ENCODE measurements at regions not wholly inside any gene's neighbourhood (a gene's known extent, or its start where the extent isn't known, plus 50 kb on each side); places are given as distances from the start of the nearest gene placed in this dataset.
"Not testable (repeated sequence)": the region's sequence is repeated elsewhere in the genome, so short reads cannot be mapped to it uniquely, and the experiment has no call there.

- H3K36me3 ChIP-seq (ENCODE audit: control insufficient read depth, insufficient read depth, low read length); H3K4me3 ChIP-seq (ENCODE audit: low read length); H3K4me1 ChIP-seq (ENCODE audit: control insufficient read depth, insufficient read depth, low read length); H3K27me3 ChIP-seq (ENCODE audit: control insufficient read depth, insufficient read depth, low read length); H3K27ac ChIP-seq (ENCODE audit: low read length); H3K9me3 ChIP-seq (ENCODE audit: control insufficient read depth, insufficient read depth, low read length); DNase-seq (ENCODE audit: low read depth, low spot score): not testable (repeated sequence)
- WGBS (ENCODE audit: insufficient coverage, insufficient read length) = no CpG with 5 or more reads among the region's 19 CpGs
Observed at GRCh38 chrX:1764883-1765364, 150.1 kb downstream of the ASMT start.

GRCh38 chrX:1767026-1767425 lies 152.2 kb downstream of the ASMT start:
- Histone ChIP-seq H3K9me3 (ENCODE audit: control insufficient read depth, insufficient read depth, low read length) (no peaks in the 10 kb centered on the region), H3K27ac (ENCODE audit: low read length) (no peak overlapping the region), H3K36me3 (ENCODE audit: control insufficient read depth, insufficient read depth, low read length) (no peaks in the 10 kb centered on the region), H3K27me3 (ENCODE audit: control insufficient read depth, insufficient read depth, low read length) (no peaks in the 10 kb centered on the region), H3K4me3 (ENCODE audit: low read length) (no peak overlapping the region), H3K4me1 (ENCODE audit: control insufficient read depth, insufficient read depth, low read length) (no peaks in the 10 kb centered on the region)
- WGBS (ENCODE audit: insufficient coverage, insufficient read length) = no CpG with 5 or more reads among the region's 10 CpGs
- no peak for DNase-seq (ENCODE audit: low read depth, low spot score)

DNA sequence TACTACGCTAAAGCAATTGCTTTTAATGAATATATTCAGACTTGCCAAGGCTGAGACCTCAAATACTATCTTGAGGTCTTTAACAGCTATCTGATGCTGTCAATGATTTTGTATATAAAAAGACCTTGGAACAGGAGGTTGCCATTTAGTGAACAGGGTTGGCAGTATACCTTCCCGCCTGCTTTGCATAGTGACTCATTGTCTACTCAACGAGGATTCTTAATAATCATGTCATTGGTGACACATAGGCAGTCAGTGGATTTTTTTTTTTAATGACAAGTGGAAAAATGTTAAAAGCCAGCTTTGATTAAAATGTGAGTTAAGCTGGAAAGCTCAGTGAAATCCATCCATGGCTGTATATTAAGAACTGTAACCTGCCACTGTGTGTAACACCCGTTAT lies 164.0 kb downstream of the ASMT start:
- Histone ChIP-seq H3K36me3 (ENCODE audit: control insufficient read depth, insufficient read depth, low read length) (no peaks in the 10 kb centered on the region), H3K4me1 (ENCODE audit: control insufficient read depth, insufficient read depth, low read length) (no peaks in the 10 kb centered on the region), H3K27me3 (ENCODE audit: control insufficient read depth, insufficient read depth, low read length) (no peaks in the 10 kb centered on the region), H3K4me3 (ENCODE audit: low read length) (no peak overlapping the region), H3K9me3 (ENCODE audit: control insufficient read depth, insufficient read depth, low read length) (no peaks in the 10 kb centered on the region), H3K27ac (ENCODE audit: low read length) (no peak overlapping the region)
- no CpG with 5 or more reads among the region's 4 CpGs for WGBS (ENCODE audit: insufficient coverage, insufficient read length)
- no peak for DNase-seq (ENCODE audit: low read depth, low spot score)

GRCh38 chrX:1779626-1780025 lies 164.8 kb downstream of the ASMT start:
- no peak overlapping the region for H3K27ac ChIP-seq (ENCODE audit: low read length)

GRCh38 chrX:1781766-1782165 lies 166.9 kb downstream of the ASMT start:
- no peak for DNase-seq (ENCODE audit: low read depth, low spot score)
- Histone ChIP-seq H3K4me3 (ENCODE audit: low read length) (no peak overlapping the region), H3K4me1 (ENCODE audit: control insufficient read depth, insufficient read depth, low read length) (no peaks in the 10 kb centered on the region), H3K9me3 (ENCODE audit: control insufficient read depth, insufficient read depth, low read length) (no peaks in the 10 kb centered on the region), H3K27me3 (ENCODE audit: control insufficient read depth, insufficient read depth, low read length) (no peaks in the 10 kb centered on the region), H3K36me3 (ENCODE audit: control insufficient read depth, insufficient read depth, low read length) (no peaks in the 10 kb centered on the region), H3K27ac (ENCODE audit: low read length) (no peak overlapping the region)
- WGBS (ENCODE audit: insufficient coverage, insufficient read length) = no CpG with 5 or more reads among the region's 11 CpGs

More at GRCh38 chrX:1779626-1780025, 164.8 kb downstream of the ASMT start:
- Histone ChIP-seq H3K4me3 (ENCODE audit: low read length) (no peak overlapping the region), H3K9me3 (ENCODE audit: control insufficient read depth, insufficient read depth, low read length) (no peaks in the 10 kb centered on the region), H3K36me3 (ENCODE audit: control insufficient read depth, insufficient read depth, low read length) (no peaks in the 10 kb centered on the region), H3K4me1 (ENCODE audit: control insufficient read depth, insufficient read depth, low read length) (no peaks in the 10 kb centered on the region), H3K27me3 (ENCODE audit: control insufficient read depth, insufficient read depth, low read length) (no peaks in the 10 kb centered on the region)
- DNase-seq (ENCODE audit: low read depth, low spot score) = no peak
- WGBS (ENCODE audit: insufficient coverage, insufficient read length) = no CpG with 5 or more reads among the region's 6 CpGs

DNA sequence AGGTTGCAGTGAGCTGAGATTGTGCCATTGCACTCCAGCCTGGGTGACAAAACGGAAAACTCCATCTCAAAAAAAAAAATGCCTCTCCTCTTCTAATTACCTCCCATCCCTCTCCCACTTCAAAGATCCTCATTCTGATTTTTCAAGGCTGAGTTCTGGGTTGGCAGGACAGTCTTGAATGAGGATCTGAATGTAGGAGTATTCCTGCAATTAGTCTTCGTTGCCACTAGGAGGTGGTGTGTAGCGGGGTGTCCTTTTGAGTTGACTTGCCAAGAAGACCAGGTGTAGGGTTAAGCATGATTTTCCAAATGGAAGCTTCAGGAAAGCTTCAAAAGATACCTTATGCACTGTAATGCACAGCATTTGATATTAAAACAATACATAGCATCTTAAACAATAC lies 169.9 kb downstream of the ASMT start:
- Histone ChIP-seq H3K9me3 (ENCODE audit: control insufficient read depth, insufficient read depth, low read length) (no peaks in the 10 kb centered on the region), H3K4me3 (ENCODE audit: low read length) (no peak overlapping the region), H3K27me3 (ENCODE audit: control insufficient read depth, insufficient read depth, low read length) (no peaks in the 10 kb centered on the region), H3K4me1 (ENCODE audit: control insufficient read depth, insufficient read depth, low read length) (no peaks in the 10 kb centered on the region; the same call in 1 of the 2 replicates), H3K36me3 (ENCODE audit: control insufficient read depth, insufficient read depth, low read length) (no peaks in the 10 kb centered on the region), H3K27ac (ENCODE audit: low read length) (no peak overlapping the region)
- no peak for DNase-seq (ENCODE audit: low read depth, low spot score)
- WGBS (ENCODE audit: insufficient coverage, insufficient read length) = no CpG with 5 or more reads among the region's 3 CpGs

- no CpG with 5 or more reads among the region's 5 CpGs for WGBS (ENCODE audit: insufficient coverage, insufficient read length)
- no peak for DNase-seq (ENCODE audit: low read depth, low spot score)
- H3K27ac ChIP-seq (ENCODE audit: low read length) = no peak overlapping the region
- H3K4me1 ChIP-seq (ENCODE audit: control insufficient read depth, insufficient read depth, low read length) = no peaks in the 10 kb centered on the region; the same call in 1 of the 2 replicates
- H3K9me3 ChIP-seq (ENCODE audit: control insufficient read depth, insufficient read depth, low read length) = no peaks in the 10 kb centered on the region
- H3K36me3 ChIP-seq (ENCODE audit: control insufficient read depth, insufficient read depth, low read length) = no peaks in the 10 kb centered on the region
- no peak overlapping the region for H3K4me3 ChIP-seq (ENCODE audit: low read length)
- H3K27me3 ChIP-seq (ENCODE audit: control insufficient read depth, insufficient read depth, low read length) = no peaks in the 10 kb centered on the region
Observed at GRCh38 chrX:1788300-1788911, 173.5 kb downstream of the ASMT start.

DNA sequence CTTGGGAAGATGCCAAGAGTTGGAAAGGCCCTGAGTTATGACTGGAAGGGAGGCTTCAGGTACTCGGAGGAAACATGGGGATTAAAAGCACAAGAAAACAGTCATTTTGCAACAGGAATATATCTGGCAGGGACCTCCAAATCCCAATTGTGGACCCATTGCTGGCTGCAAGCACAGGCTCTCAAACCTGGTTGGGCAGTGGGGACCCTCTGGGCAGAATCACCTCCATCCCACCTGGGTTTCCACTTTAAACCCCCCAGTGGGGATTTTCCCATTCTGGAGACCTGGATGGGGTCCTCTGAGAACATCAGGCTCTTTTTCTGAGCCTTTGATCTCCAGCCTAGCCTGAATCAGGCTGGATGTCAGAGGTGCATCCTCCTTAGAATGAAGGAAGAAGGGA lies 177.8 kb downstream of the ASMT start:
- H3K27me3 ChIP-seq (ENCODE audit: control insufficient read depth, insufficient read depth, low read length) = no peaks in the 10 kb centered on the region
- no peak for DNase-seq (ENCODE audit: low read depth, low spot score)
- H3K27ac ChIP-seq (ENCODE audit: low read length) = no peak overlapping the region
- WGBS (ENCODE audit: insufficient coverage, insufficient read length) = no CpG with 5 or more reads among the region's 1 CpG
- no peaks in the 10 kb centered on the region for H3K36me3 ChIP-seq (ENCODE audit: control insufficient read depth, insufficient read depth, low read length)
- H3K4me1 ChIP-seq (ENCODE audit: control insufficient read depth, insufficient read depth, low read length) = no peaks in the 10 kb centered on the region; the same call in 1 of the 2 replicates
- no peaks in the 10 kb centered on the region for H3K9me3 ChIP-seq (ENCODE audit: control insufficient read depth, insufficient read depth, low read length)
- no peak overlapping the region for H3K4me3 ChIP-seq (ENCODE audit: low read length)

GRCh38 chrX:1794586-1794985 lies 179.7 kb downstream of the ASMT start:
- Histone ChIP-seq H3K36me3 (ENCODE audit: control insufficient read depth, insufficient read depth, low read length) (no peaks in the 10 kb centered on the region), H3K9me3 (ENCODE audit: control insufficient read depth, insufficient read depth, low read length) (no peaks in the 10 kb centered on the region), H3K4me1 (ENCODE audit: control insufficient read depth, insufficient read depth, low read length) (no peaks in the 10 kb centered on the region), H3K27me3 (ENCODE audit: control insufficient read depth, insufficient read depth, low read length) (no peaks in the 10 kb centered on the region), H3K4me3 (ENCODE audit: low read length) (no peak overlapping the region), H3K27ac (ENCODE audit: low read length) (no peak overlapping the region)
- no CpG with 5 or more reads among the region's 9 CpGs for WGBS (ENCODE audit: insufficient coverage, insufficient read length)
- DNase-seq (ENCODE audit: low read depth, low spot score) = no peak

DNA sequence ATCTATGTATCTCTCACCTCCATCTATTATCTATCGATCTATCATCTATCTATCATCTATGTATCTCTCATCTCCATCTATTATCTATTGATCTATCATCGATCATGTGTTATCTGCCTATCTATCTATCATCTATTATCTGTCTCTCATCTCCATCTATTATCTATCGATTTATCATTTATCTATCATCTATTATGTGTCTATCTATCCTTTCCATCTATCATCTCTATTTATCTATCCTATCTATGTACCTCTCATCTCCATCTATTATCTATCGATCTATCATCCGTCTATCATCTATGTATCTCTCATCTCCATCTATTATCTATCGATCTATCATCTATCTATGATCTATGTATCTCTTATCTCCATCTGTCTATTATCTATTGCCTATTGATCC lies 188.1 kb downstream of the ASMT start:
- Histone ChIP-seq H3K4me1 (ENCODE audit: control insufficient read depth, insufficient read depth, low read length) (no peaks in the 10 kb centered on the region), H3K9me3 (ENCODE audit: control insufficient read depth, insufficient read depth, low read length) (no peaks in the 10 kb centered on the region), H3K27ac (ENCODE audit: low read length) (no peak overlapping the region), H3K27me3 (ENCODE audit: control insufficient read depth, insufficient read depth, low read length) (no peaks in the 10 kb centered on the region), H3K4me3 (ENCODE audit: low read length) (no peak overlapping the region), H3K36me3 (ENCODE audit: control insufficient read depth, insufficient read depth, low read length) (no peaks in the 10 kb centered on the region)
- WGBS (ENCODE audit: insufficient coverage, insufficient read length) = 98% methylated on average over 6 of the region's 6 CpGs
- no peak for DNase-seq (ENCODE audit: low read depth, low spot score)

GRCh38 chrX:1803741-1804140 lies 188.9 kb downstream of the ASMT start:
- no peaks in the 10 kb centered on the region for H3K27me3 ChIP-seq (ENCODE audit: control insufficient read depth, insufficient read depth, low read length)
- WGBS (ENCODE audit: insufficient coverage, insufficient read length) = no CpG with 5 or more reads among the region's 3 CpGs
- H3K4me3 ChIP-seq (ENCODE audit: low read length) = no peak overlapping the region
- no peaks in the 10 kb centered on the region for H3K4me1 ChIP-seq (ENCODE audit: control insufficient read depth, insufficient read depth, low read length)
- DNase-seq (ENCODE audit: low read depth, low spot score) = no peak
- no peak overlapping the region for H3K27ac ChIP-seq (ENCODE audit: low read length)
- no peaks in the 10 kb centered on the region for H3K36me3 ChIP-seq (ENCODE audit: control insufficient read depth, insufficient read depth, low read length)
- H3K9me3 ChIP-seq (ENCODE audit: control insufficient read depth, insufficient read depth, low read length) = no peaks in the 10 kb centered on the region

Data from iPS DF 6.9 (cell line).